ENCODE measurements at regions not wholly inside any gene's neighbourhood (a gene's known extent, or its start where the extent isn't known, plus 50 kb on each side); places are given as distances from the start of the nearest gene placed in this dataset.

DNA sequence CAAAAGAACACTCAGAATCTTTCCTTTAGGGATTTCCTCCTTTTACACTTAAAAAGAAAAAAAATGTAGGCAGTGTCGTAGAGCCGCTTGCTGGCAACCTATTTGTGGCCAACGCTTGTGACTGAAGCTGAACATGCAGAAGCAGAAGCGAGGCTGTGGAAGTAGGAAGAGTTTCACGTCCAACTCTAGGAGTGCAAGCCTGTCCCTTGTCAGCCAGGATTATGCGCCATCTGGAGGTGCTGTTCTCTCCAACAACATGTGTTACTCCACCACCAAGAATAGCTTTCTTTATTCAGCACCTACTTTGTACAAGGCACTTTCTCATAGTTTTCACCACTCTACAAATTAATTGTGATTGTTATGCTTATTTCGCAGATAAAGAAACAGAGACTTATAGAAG lies 223.2 kb upstream of the LMCD1 start:
- TF ChIP-seq EZH2 (IDR thresholded peaks at IDR 0.05; ENCODE audit: borderline replicate concordance, insufficient read depth, low read length, poor library complexity, severe bottlenecking) (no peak), EP300 (conservative IDR thresholded peaks at IDR 0.05; ENCODE audit: poor library complexity, severe bottlenecking) (no peak)
- TF ChIP-seq, protein P1, sequence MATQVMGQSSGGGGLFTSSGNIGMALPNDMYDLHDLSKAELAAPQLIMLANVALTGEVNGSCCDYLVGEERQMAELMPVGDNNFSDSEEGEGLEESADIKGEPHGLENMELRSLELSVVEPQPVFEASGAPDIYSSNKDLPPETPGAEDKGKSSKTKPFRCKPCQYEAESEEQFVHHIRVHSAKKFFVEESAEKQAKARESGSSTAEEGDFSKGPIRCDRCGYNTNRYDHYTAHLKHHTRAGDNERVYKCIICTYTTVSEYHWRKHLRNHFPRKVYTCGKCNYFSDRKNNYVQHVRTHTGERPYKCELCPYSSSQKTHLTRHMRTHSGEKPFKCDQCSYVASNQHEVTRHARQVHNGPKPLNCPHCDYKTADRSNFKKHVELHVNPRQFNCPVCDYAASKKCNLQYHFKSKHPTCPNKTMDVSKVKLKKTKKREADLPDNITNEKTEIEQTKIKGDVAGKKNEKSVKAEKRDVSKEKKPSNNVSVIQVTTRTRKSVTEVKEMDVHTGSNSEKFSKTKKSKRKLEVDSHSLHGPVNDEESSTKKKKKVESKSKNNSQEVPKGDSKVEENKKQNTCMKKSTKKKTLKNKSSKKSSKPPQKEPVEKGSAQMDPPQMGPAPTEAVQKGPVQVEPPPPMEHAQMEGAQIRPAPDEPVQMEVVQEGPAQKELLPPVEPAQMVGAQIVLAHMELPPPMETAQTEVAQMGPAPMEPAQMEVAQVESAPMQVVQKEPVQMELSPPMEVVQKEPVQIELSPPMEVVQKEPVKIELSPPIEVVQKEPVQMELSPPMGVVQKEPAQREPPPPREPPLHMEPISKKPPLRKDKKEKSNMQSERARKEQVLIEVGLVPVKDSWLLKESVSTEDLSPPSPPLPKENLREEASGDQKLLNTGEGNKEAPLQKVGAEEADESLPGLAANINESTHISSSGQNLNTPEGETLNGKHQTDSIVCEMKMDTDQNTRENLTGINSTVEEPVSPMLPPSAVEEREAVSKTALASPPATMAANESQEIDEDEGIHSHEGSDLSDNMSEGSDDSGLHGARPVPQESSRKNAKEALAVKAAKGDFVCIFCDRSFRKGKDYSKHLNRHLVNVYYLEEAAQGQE (IDR thresholded peaks at IDR 0.05; ENCODE audit: borderline replicate concordance): no peak
